Chondrocyte (in vitro differentiated cells): ENCODE measurements at regions not wholly inside any gene's neighbourhood (a gene's known extent, or its start where the extent isn't known, plus 50 kb on each side); places are given as distances from the start of the nearest gene placed in this dataset.

ENCODE experiments used
- DNase-seq: peaks from one replicate; pipeline ENCODE4 v3.0.0; 2021; ENCODE audit warnings: mixed read lengths, low spot score
- H3K27ac Mint-ChIP-seq: one replicate; pipeline ENCODE4 v1.8.0; 2021; ENCODE audit warnings: mild to moderate bottlenecking, moderate library complexity, mixed read lengths; ENCODE audit not compliant: unreplicated experiment
- H3K27me3 Mint-ChIP-seq: 2 replicates; pipeline ENCODE4 v1.8.0; 2021; ENCODE audit warnings: low read depth, mixed read lengths
- H3K36me3 Mint-ChIP-seq: 2 replicates; pipeline ENCODE4 v1.8.0; 2021; ENCODE audit warnings: low read depth, mixed read lengths
- H3K4me1 Mint-ChIP-seq: 2 replicates; pipeline ENCODE4 v1.8.0; 2021; ENCODE audit warnings: low read depth, mild to moderate bottlenecking, mixed read lengths
- H3K4me3 Mint-ChIP-seq: one replicate; pipeline ENCODE4 v1.8.0; 2021; ENCODE audit warnings: mild to moderate bottlenecking, moderate library complexity, mixed read lengths; ENCODE audit not compliant: unreplicated experiment
- H3K9me3 Mint-ChIP-seq: 2 replicates; pipeline ENCODE4 v1.8.0; 2021; ENCODE audit warnings: low read depth, mixed read lengths
- CTCF ChIP-seq: fragments of 200-600 bp; sonication (generic); IDR thresholded peaks from 2 replicates; pipeline ENCODE4 v1.5.0; 2021; ENCODE audit warnings: antibody characterized with exemption, mild to moderate bottlenecking, moderate library complexity

- H3K27ac Mint-ChIP-seq = no peak overlapping the region
- H3K4me3 Mint-ChIP-seq = no peak overlapping the region
- H3K36me3 Mint-ChIP-seq = peaks cover 2% of the 10 kb centered on the region
- H3K27me3 Mint-ChIP-seq = peaks cover 5% of the 10 kb centered on the region
- H3K9me3 Mint-ChIP-seq = peaks cover 5% of the 10 kb centered on the region
- no peak for TF ChIP-seq CTCF
- DNase-seq = no peak
- H3K4me1 Mint-ChIP-seq = no peaks in the 10 kb centered on the region
Observed at GRCh38 chr3:18580268-18580667, 155.1 kb upstream of the SATB1 start.

GRCh38 chr3:18579661-18580060 is 154.5 kb upstream of the SATB1 start:
- DNase-seq = no peak
- Mint-ChIP-seq H3K4me3 (no peak overlapping the region), H3K27ac (no peak overlapping the region), H3K4me1 (no peaks in the 10 kb centered on the region), H3K36me3 (peaks cover 2% of the 10 kb centered on the region), H3K27me3 (peaks cover 5% of the 10 kb centered on the region), H3K9me3 (peaks cover 5% of the 10 kb centered on the region)
- no peak for TF ChIP-seq CTCF

- Mint-ChIP-seq H3K4me3 (no peak overlapping the region), H3K4me1 (no peaks in the 10 kb centered on the region), H3K27me3 (peaks cover 3% of the 10 kb centered on the region), H3K27ac (no peak overlapping the region), H3K36me3 (no peaks in the 10 kb centered on the region), H3K9me3 (no peaks in the 10 kb centered on the region)
- no peak for DNase-seq
- no peak for TF ChIP-seq CTCF
Observed at GRCh38 chr3:18575573-18575972, 150.4 kb upstream of the SATB1 start.

- peaks cover 7% of the 10 kb centered on the region for H3K27me3 Mint-ChIP-seq
- no peaks in the 10 kb centered on the region for H3K9me3 Mint-ChIP-seq
- H3K4me1 Mint-ChIP-seq = no peaks in the 10 kb centered on the region
- H3K36me3 Mint-ChIP-seq = no peaks in the 10 kb centered on the region
- no peak overlapping the region for H3K4me3 Mint-ChIP-seq
- H3K27ac Mint-ChIP-seq = no peak overlapping the region
- no peak for DNase-seq
- no peak for TF ChIP-seq CTCF
Observed at GRCh38 chr3:18572809-18573208, 147.7 kb upstream of the SATB1 start.

GRCh38 chr3:18567293-18567692 is 142.2 kb upstream of the SATB1 start:
- DNase-seq = no peak
- H3K4me3 Mint-ChIP-seq = no peak overlapping the region
- TF ChIP-seq CTCF = no peak
- H3K4me1 Mint-ChIP-seq = no peaks in the 10 kb centered on the region
- H3K27me3 Mint-ChIP-seq = peaks cover 7% of the 10 kb centered on the region
- H3K27ac Mint-ChIP-seq = no peak overlapping the region
- no peaks in the 10 kb centered on the region for H3K36me3 Mint-ChIP-seq
- no peaks in the 10 kb centered on the region for H3K9me3 Mint-ChIP-seq
